ENCODE measurements at regions not wholly inside any gene's neighbourhood (a gene's known extent, or its start where the extent isn't known, plus 50 kb on each side); places are given as distances from the start of the nearest gene placed in this dataset.

GRCh38 chr11:97948793-97949192 is 1072.0 kb upstream of the CNTN5 start:
- intact Hi-C loops (cut with DNase I): no loop called here

GRCh38 chr11:97955595-97955994 is 1065.2 kb upstream of the CNTN5 start:
- DNase-seq (no peak), ATAC-seq (ENCODE audit: poor library complexity) (no peak)
- intact Hi-C loops (cut with DNase I): no loop called here

More at GRCh38 chr11:97948793-97949192, 1072.0 kb upstream of the CNTN5 start:
- ATAC-seq (ENCODE audit: poor library complexity): no peak
- DNase-seq: no peak

- ATAC-seq (ENCODE audit: poor library complexity) (no peak), DNase-seq (no peak)
- intact Hi-C loops (cut with DNase I): no loop called here
These were observed 1063.8 kb upstream of the CNTN5 start for GRCh38 chr11:97956904-97957303.

- DNase-seq: no peak
- intact Hi-C loops (cut with DNase I): no loop called here
- no peak for ATAC-seq (ENCODE audit: poor library complexity)
These were observed 1059.3 kb upstream of the CNTN5 start for GRCh38 chr11:97961431-97961830.

- DNase-seq (no peak), ATAC-seq (ENCODE audit: poor library complexity) (no peak)
- intact Hi-C loops (cut with DNase I): no loop called here
These were observed 1058.0 kb upstream of the CNTN5 start for GRCh38 chr11:97962758-97963157.

- intact Hi-C loops (cut with DNase I): no loop called here
- no peak for DNase-seq
- ATAC-seq (ENCODE audit: poor library complexity): no peak
These were observed 1057.0 kb upstream of the CNTN5 start for GRCh38 chr11:97963528-97964331.

GRCh38 chr11:97964332-97965004 is 1056.3 kb upstream of the CNTN5 start:
- intact Hi-C loops (cut with DNase I): no loop called here
- no peak for DNase-seq
- no peak for ATAC-seq (ENCODE audit: poor library complexity)

GRCh38 chr11:97965849-97966646 is 1054.7 kb upstream of the CNTN5 start:
- intact Hi-C loops (cut with DNase I): no loop called here
- ATAC-seq (ENCODE audit: poor library complexity) (no peak), DNase-seq (no peak)

GRCh38 chr11:97966901-97967300 is 1053.8 kb upstream of the CNTN5 start:
- intact Hi-C loops (cut with DNase I): no loop called here
- DNase-seq (no peak), ATAC-seq (ENCODE audit: poor library complexity) (no peak)

- intact Hi-C loops (cut with DNase I): no loop called here
- ATAC-seq (ENCODE audit: poor library complexity) (no peak), DNase-seq (no peak)
These were observed 1052.7 kb upstream of the CNTN5 start for GRCh38 chr11:97968071-97968470.

- ATAC-seq (ENCODE audit: poor library complexity) (no peak), DNase-seq (no peak)
- intact Hi-C loops (cut with DNase I): no loop called here
These were observed 1048.0 kb upstream of the CNTN5 start for GRCh38 chr11:97972731-97973130.

GRCh38 chr11:97973352-97973857 is 1047.3 kb upstream of the CNTN5 start:
- no peak for DNase-seq
- no peak for ATAC-seq (ENCODE audit: poor library complexity)
- intact Hi-C loops (cut with DNase I): no loop called here

- no peak for DNase-seq
- intact Hi-C loops (cut with DNase I): no loop called here
- no peak for ATAC-seq (ENCODE audit: poor library complexity)
These were observed 1045.8 kb upstream of the CNTN5 start for GRCh38 chr11:97974798-97975498.

GRCh38 chr11:97977726-97978125 is 1043.0 kb upstream of the CNTN5 start:
- DNase-seq (no peak), ATAC-seq (ENCODE audit: poor library complexity) (no peak)
- intact Hi-C loops (cut with DNase I): no loop called here

GRCh38 chr11:97979741-97980140 is 1041.0 kb upstream of the CNTN5 start:
- DNase-seq (no peak), ATAC-seq (ENCODE audit: poor library complexity) (no peak)
- intact Hi-C loops (cut with DNase I): no loop called here

GRCh38 chr11:97982512-97982911 is 1038.2 kb upstream of the CNTN5 start:
- DNase-seq (no peak), ATAC-seq (ENCODE audit: poor library complexity) (no peak)
- intact Hi-C loops (cut with DNase I): no loop called here

- DNase-seq (no peak), ATAC-seq (ENCODE audit: poor library complexity) (no peak)
- intact Hi-C loops (cut with DNase I): no loop called here
These were observed 1031.6 kb upstream of the CNTN5 start for GRCh38 chr11:97989121-97989520.

GRCh38 chr11:97990162-97990920 is 1030.4 kb upstream of the CNTN5 start:
- DNase-seq: no peak
- intact Hi-C loops (cut with DNase I): no loop called here
- ATAC-seq (ENCODE audit: poor library complexity): no peak

Measured in Right ventricle myocardium superior (tissue), 1 donor.